Inferior parietal cortex (tissue), 1 donor: ENCODE measurements at regions not wholly inside any gene's neighbourhood (a gene's known extent, or its start where the extent isn't known, plus 50 kb on each side); places are given as distances from the start of the nearest gene placed in this dataset.
"Not testable (repeated sequence)": the region's sequence is repeated elsewhere in the genome, so short reads cannot be mapped to it uniquely, and the experiment has no call there.

ENCODE experiments used
- DNase-seq: peaks from one replicate; pipeline ENCODE4 v3.0.0-alpha.2; 2016; ENCODE audit errors: extremely low spot score

- DNase-seq: not testable (repeated sequence)
Measured at GRCh38 chr3:144023543-144023942, 51.9 kb downstream of the DIPK2A start.

DNA sequence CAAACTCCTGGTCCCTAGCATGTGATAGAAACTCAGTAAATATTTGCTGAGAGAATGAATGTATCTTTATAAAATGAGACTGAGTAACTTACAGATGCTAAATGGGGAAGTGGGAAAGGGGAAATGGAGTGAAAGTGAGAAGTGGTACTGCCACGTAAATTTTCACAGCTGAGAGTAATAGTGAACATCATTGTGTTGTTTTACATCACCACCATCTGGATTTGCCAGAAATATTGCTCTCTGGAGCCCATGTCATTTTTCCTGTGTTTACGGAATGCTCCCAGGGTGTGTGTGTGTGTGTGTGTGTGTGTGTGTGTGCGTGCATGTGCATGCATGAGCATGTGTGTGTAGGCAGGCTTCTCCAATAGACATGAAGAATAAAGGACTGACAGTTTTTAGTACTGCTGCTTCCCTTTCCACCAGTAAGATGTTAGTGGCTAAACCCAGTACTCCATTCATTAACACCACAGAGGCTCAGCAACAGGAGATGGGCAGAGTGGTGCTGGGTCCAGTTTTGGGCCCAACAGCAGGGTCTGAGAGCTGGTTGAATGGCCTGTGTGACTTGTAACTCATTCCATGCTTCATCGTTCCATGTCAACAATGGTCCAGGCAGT lies 57.3 kb downstream of the DIPK2A start:
- DNase-seq: no peak

- no peak for DNase-seq
Measured at GRCh38 chr3:144029769-144030168, 58.1 kb downstream of the DIPK2A start.

DNA sequence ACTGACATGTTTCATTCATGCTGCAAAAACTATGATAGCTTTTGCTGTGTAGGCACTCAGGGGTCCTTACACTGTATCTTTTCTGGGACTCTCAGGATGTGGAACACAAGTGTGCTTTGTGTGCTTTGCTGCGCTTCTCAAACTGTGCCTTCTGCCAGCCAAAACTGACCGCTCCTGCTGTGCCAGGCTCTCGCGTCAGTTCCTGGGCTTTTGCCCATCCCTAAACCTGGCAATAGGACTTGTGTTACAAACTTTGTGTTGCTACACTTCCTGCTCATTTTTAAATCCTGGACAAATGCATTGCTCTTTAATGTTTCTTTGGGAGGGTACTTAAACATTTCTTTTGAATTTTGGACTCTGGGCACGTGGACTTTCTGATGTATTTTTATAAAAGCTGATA lies 60.3 kb downstream of the DIPK2A start:
- DNase-seq: peak; percentile 95

- peak; percentile 73 for DNase-seq
Measured at GRCh38 chr3:144032531-144033239, 61.1 kb downstream of the DIPK2A start.

GRCh38 chr3:144033240-144033589 lies 61.6 kb downstream of the DIPK2A start:
- peak; percentile 67 for DNase-seq

DNA sequence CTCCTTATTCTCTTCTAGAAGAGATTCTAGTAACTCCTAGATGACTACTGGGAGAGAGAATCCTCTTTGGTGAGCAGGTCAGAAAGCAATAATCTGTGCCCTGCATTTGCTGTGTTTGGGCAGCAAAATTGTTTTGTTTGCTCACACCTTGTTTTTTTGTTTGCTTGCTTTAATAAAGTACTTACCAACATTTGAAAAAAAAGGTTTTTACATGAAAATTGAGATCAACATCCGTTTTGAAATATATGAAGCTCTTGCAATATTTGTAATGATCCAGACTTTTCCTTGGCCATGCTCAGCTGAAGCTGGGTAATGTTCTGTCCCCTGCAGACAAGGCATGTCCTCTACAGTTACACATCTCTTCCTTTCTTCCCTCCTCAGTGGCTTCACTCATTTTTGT lies 62.2 kb downstream of the DIPK2A start:
- DNase-seq: peak; percentile 64

DNA sequence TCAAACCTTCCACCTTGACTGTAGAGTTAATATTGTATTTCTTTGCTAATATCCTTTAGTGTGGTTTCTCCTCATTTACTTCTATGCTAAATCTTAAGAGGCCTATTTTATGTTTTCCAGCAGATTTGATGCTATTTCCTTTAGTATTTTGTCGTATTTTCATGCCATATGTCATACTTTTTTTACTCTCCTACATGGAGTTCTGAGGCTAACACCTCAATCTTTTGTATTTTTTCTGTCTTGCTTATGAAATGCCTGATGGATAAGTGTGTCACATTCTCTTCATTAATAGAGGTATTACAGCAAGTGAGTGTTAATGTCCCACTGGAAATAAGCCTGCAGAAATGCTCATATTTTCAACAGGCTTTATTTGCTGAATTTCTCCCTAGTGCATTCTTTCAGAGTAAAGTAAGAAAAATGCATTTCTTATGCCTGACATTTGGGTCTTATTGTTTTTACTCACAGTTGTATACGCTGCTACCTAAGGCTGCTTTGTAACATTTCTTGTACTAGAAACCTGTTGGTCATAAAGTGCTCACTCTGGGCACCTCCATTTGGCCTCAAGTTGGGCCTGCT lies 63.2 kb downstream of the DIPK2A start:
- DNase-seq: peak; percentile 56

- no peak for DNase-seq
Measured at GRCh38 chr3:144036498-144036897, 64.9 kb downstream of the DIPK2A start.

- DNase-seq: no peak
Measured at GRCh38 chr3:144039661-144040060, 68.0 kb downstream of the DIPK2A start.

GRCh38 chr3:144041960-144042556 lies 70.4 kb downstream of the DIPK2A start:
- no peak for DNase-seq

DNA sequence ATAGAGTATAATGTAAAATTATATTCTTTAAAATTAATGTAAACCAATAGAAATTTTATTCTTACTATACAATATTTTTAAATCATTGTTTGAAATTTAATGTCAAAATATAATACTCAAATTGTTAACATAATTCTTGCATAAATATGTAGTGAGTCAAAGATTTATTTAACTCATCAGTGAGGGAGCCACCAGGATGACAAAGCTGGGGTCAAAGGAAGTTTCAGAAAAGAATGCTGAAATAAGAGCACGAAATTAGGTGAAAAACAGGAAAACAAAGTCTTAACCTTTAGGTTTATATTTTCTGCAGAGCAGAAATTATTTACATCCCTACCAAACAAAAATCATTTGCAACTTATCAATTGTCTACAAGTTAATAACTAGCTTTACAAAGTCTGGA lies 74.1 kb downstream of the DIPK2A start:
- no peak for DNase-seq

DNA sequence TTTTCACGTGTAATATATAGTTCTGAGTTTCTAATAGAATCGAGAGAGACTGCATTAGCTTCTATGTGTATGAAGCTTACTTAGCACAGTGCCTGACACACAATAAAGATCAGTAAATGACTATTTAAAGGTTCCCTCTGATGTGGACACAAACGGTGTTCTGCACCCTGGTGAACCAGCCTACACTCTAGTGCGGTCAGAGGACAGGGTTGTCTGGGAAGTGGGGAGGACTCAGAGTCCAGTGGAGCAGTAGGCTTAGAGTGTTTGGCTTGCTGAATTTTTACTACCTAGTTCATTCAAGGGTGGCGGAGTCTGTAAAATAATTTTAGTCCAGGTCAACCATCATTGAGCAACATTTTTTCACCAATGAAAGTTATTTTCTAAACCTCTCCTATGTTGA lies 77.8 kb downstream of the DIPK2A start:
- DNase-seq: no peak

DNA sequence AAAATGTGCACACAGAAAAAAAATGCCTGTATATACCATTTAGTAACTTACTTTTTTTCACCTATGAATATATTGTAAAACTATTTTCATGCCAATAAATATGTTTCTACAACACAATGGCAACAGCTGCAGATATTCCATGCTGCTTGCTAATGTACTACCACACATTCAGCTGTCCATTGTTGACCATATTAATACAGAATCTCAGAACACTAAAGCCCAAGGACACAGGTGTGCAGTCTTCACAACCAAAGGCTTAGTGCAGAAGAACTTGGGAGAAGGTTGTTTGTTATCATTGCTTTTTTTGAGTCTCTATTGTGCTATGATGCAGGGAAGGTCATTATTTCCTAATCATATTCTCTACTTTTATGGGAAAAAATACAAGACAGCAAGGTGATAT lies 79.6 kb downstream of the DIPK2A start:
- no peak for DNase-seq

GRCh38 chr3:144052275-144052674 lies 80.7 kb downstream of the DIPK2A start:
- no peak for DNase-seq

GRCh38 chr3:144053121-144053520 lies 81.5 kb downstream of the DIPK2A start:
- DNase-seq: no peak

GRCh38 chr3:144054766-144055165 lies 83.1 kb downstream of the DIPK2A start:
- DNase-seq: no peak

- DNase-seq: no peak
Measured at GRCh38 chr3:144055604-144056003, 84.0 kb downstream of the DIPK2A start.

GRCh38 chr3:144058713-144059112 lies 87.1 kb downstream of the DIPK2A start:
- no peak for DNase-seq

GRCh38 chr3:144059481-144059880 lies 87.9 kb downstream of the DIPK2A start:
- no peak for DNase-seq

DNA sequence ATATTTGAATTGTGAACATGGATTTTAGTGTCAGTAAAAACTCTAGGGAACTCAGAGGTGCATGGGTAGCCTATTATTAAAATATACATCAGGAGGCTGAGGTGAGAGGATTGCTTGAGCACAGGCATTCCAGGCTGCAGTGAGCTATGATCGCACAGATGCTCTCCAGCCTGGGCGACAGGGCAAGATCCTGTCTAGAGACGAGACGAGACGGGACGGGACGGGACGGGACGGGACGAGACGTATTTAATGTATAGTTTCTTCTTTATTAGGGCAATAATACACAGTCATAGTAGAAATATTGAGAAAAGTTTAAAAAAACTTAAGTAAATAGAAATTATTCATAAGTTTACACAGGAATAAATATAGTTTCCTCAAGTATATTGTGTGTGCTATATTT lies 89.3 kb downstream of the DIPK2A start:
- no peak for DNase-seq

DNA sequence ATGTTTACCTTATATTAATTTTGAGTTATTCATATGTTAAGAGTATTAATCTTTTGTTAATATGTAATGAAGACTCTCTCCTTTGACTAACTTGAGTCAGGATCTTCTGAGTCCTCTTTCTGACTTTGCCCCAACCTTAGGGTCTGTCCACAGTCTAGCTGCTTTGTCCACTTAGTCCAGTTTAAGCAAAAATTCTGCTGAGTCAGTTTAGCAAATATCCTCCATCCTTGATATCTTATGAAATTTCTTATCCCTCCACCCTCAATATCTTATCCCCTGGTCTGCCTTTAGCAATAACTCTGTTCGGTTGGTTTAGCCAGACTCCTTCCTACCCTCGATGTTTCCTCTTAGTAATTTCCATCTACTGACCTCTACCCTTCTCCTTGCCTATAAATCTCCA lies 91.7 kb downstream of the DIPK2A start:
- DNase-seq: no peak

DNA sequence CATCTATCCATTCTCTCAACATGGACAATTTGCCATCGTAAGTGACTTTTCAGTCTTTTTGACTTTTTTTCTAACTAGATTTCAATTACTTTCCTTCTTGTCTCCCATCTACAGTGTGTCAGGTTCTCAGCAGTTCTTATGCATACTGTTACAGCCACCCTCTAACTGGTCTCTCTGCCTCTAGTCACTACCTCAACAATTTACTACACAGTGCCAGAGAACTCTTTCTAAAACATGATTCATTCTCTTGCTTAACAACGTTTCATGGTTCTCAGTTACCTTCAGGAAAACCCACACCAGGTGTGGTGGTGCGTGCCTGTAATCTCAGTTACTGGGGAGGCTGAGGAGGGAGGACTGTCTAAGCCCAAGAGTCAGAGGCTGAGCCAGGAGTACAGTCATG lies 95.4 kb downstream of the DIPK2A start:
- no peak for DNase-seq
